ENCODE measurements at regions not wholly inside any gene's neighbourhood (a gene's known extent, or its start where the extent isn't known, plus 50 kb on each side); places are given as distances from the start of the nearest gene placed in this dataset.

- Histone ChIP-seq H3K4me3 (no peak overlapping the region), H3K27ac (peak overlapping the region in 1 of 21 experiments; percentile 59)
Observed at GRCh38 chrX:69110116-69110530, 55.1 kb downstream of the PJA1 start.

- H3K4me3 ChIP-seq: no peak overlapping the region
- peak overlapping the region in 1 of 21 experiments; percentile 59 for H3K27ac ChIP-seq
Observed at GRCh38 chrX:69109706-69110105, 55.5 kb downstream of the PJA1 start.

GRCh38 chrX:69109036-69109663 is 56.1 kb downstream of the PJA1 start:
- no peak overlapping the region for H3K4me3 ChIP-seq
- H3K27ac ChIP-seq: no peak overlapping the region

- peak overlapping the region in 1 of 21 experiments; percentile 44 for H3K27ac ChIP-seq
- no peak overlapping the region for H3K4me3 ChIP-seq
Observed at GRCh38 chrX:69107747-69108401, 57.4 kb downstream of the PJA1 start.

- no peak overlapping the region for H3K4me3 ChIP-seq
Observed at GRCh38 chrX:69107231-69107739, 58.0 kb downstream of the PJA1 start.

GRCh38 chrX:69104756-69105434 is 60.4 kb downstream of the PJA1 start:
- H3K4me3 ChIP-seq: no peak overlapping the region
- no peak overlapping the region for H3K27ac ChIP-seq

More at GRCh38 chrX:69107231-69107739, 58.0 kb downstream of the PJA1 start:
- H3K27ac ChIP-seq: peak overlapping the region in 1 of 21 experiments; percentile 44

GRCh38 chrX:69103539-69103938 is 61.7 kb downstream of the PJA1 start:
- Histone ChIP-seq H3K4me3 (no peak overlapping the region), H3K27ac (no peak overlapping the region)

GRCh38 chrX:69102612-69103194 is 62.5 kb downstream of the PJA1 start:
- H3K4me3 ChIP-seq: no peak overlapping the region
- no peak overlapping the region for H3K27ac ChIP-seq

GRCh38 chrX:69101683-69102251 is 63.5 kb downstream of the PJA1 start:
- Histone ChIP-seq H3K27ac (no peak overlapping the region), H3K4me3 (no peak overlapping the region)

- Histone ChIP-seq H3K27ac (no peak overlapping the region), H3K4me3 (no peak overlapping the region)
Observed at GRCh38 chrX:69100478-69100877, 64.8 kb downstream of the PJA1 start.

GRCh38 chrX:69097451-69098236 is 67.6 kb downstream of the PJA1 start:
- Histone ChIP-seq H3K4me3 (no peak overlapping the region), H3K27ac (no peak overlapping the region)

GRCh38 chrX:69096963-69097362 is 68.3 kb downstream of the PJA1 start:
- Histone ChIP-seq H3K27ac (no peak overlapping the region), H3K4me3 (no peak overlapping the region)

GRCh38 chrX:69094977-69095669 is 70.1 kb downstream of the PJA1 start:
- H3K27ac ChIP-seq: peak overlapping the region in 2 of 21 experiments; percentile 17 to 27
- H3K4me3 ChIP-seq: no peak overlapping the region

GRCh38 chrX:69093960-69094871 is 71.0 kb downstream of the PJA1 start:
- no peak overlapping the region for H3K4me3 ChIP-seq
- peak overlapping the region in 2 of 21 experiments; percentile 17 to 27 for H3K27ac ChIP-seq

GRCh38 chrX:69090022-69090421 is 75.2 kb downstream of the PJA1 start:
- no peak overlapping the region for H3K27ac ChIP-seq
- H3K4me3 ChIP-seq: no peak overlapping the region

- no peak overlapping the region for H3K4me3 ChIP-seq
- no peak overlapping the region for H3K27ac ChIP-seq
Observed at GRCh38 chrX:69089203-69089602, 76.0 kb downstream of the PJA1 start.

GRCh38 chrX:69088171-69088938 is 76.9 kb downstream of the PJA1 start:
- no peak overlapping the region for H3K4me3 ChIP-seq
- H3K27ac ChIP-seq: no peak overlapping the region
